Subcutaneous abdominal adipose tissue (tissue), 5 donors: ENCODE measurements at regions not wholly inside any gene's neighbourhood (a gene's known extent, or its start where the extent isn't known, plus 50 kb on each side); places are given as distances from the start of the nearest gene placed in this dataset.

ENCODE experiments used
- H3K27ac ChIP-seq: one replicate; pipeline ENCODE4 v1.7.0; 2013; ENCODE audit warnings: low read depth, mild to moderate bottlenecking, inconsistent platforms, low read length, moderate library complexity
- H3K27me3 ChIP-seq, 5 donors: one replicate each; pipeline ENCODE4 v1.7.0; 2013; ENCODE audit warnings: low read length in 5 of 5, inconsistent platforms in 1 of 5; ENCODE audit not compliant: control insufficient read depth in 5 of 5, insufficient read depth in 4 of 5
- H3K36me3 ChIP-seq, 5 donors: one replicate each; pipeline ENCODE4 v1.7.0; 2013; ENCODE audit warnings: low read length in 5 of 5; ENCODE audit not compliant: control insufficient read depth in 5 of 5, insufficient read depth in 5 of 5
- H3K4me1 ChIP-seq, 5 donors: one replicate each; pipeline ENCODE4 v1.7.0; 2013; ENCODE audit warnings: low read length in 5 of 5, mild to moderate bottlenecking in 3 of 5, moderate library complexity in 1 of 5; ENCODE audit not compliant: control insufficient read depth in 5 of 5, insufficient read depth in 5 of 5
- H3K4me3 ChIP-seq, 5 donors: one replicate each; pipeline ENCODE4 v1.7.0; 2013; ENCODE audit warnings: low read length in 5 of 5, low read depth in 1 of 5
- H3K9ac ChIP-seq, 5 donors: one replicate each; pipeline ENCODE4 v1.7.0; 2013; ENCODE audit warnings: low read length in 5 of 5, mild to moderate bottlenecking in 4 of 5, moderate library complexity in 3 of 5
- H3K9me3 ChIP-seq, 5 donors: one replicate each; pipeline ENCODE4 v1.7.0; 2013; ENCODE audit warnings: low read length in 5 of 5; ENCODE audit not compliant: control insufficient read depth in 5 of 5
- donor health status: healthy.
- donor health status: healthy.
- donor health status: healthy.
- donor health status: healthy.
- donor health status: healthy.

- no peaks in the 10 kb centered on the region for H3K27me3 ChIP-seq
- H3K9ac ChIP-seq, result no peak overlapping the region
- peaks cover 0 to 3% (median 0%) of the 10 kb centered on the region in 5 donors for H3K4me1 ChIP-seq
- H3K4me3 ChIP-seq, result no peak overlapping the region
- no peaks in the 10 kb centered on the region for H3K9me3 ChIP-seq
- H3K27ac ChIP-seq, result no peak overlapping the region
- H3K36me3 ChIP-seq, result no peaks in the 10 kb centered on the region
These were observed 433.0 kb downstream of the TLE1 start for GRCh38 chr9:81256368-81256767.

GRCh38 chr9:81250606-81251005, 438.7 kb downstream of the TLE1 start:
- Histone ChIP-seq H3K4me1 (no peaks in the 10 kb centered on the region), H3K9ac (no peak overlapping the region), H3K27me3 (no peaks in the 10 kb centered on the region), H3K4me3 (no peak overlapping the region), H3K36me3 (no peaks in the 10 kb centered on the region), H3K27ac (no peak overlapping the region), H3K9me3 (peaks cover 0 to 9% (median 3%) of the 10 kb centered on the region in 5 donors)

- H3K4me1 ChIP-seq, result peaks cover 0 to 4% (median 0%) of the 10 kb centered on the region in 5 donors
- H3K4me3 ChIP-seq, result no peak overlapping the region
- H3K36me3 ChIP-seq, result no peaks in the 10 kb centered on the region
- peaks cover 0 to 9% (median 3%) of the 10 kb centered on the region in 5 donors for H3K9me3 ChIP-seq
- H3K27ac ChIP-seq, result no peak overlapping the region
- H3K27me3 ChIP-seq, result no peaks in the 10 kb centered on the region
- H3K9ac ChIP-seq, result no peak overlapping the region
These were observed 439.3 kb downstream of the TLE1 start for GRCh38 chr9:81250041-81250440.

- H3K9me3 ChIP-seq, result peaks cover 0 to 9% (median 3%) of the 10 kb centered on the region in 5 donors
- H3K9ac ChIP-seq, result no peak overlapping the region
- no peak overlapping the region for H3K27ac ChIP-seq
- no peak overlapping the region for H3K4me3 ChIP-seq
- H3K4me1 ChIP-seq, result peaks cover 0 to 10% (median 0%) of the 10 kb centered on the region in 5 donors
- H3K36me3 ChIP-seq, result no peaks in the 10 kb centered on the region
- no peaks in the 10 kb centered on the region for H3K27me3 ChIP-seq
These were observed 443.9 kb downstream of the TLE1 start for GRCh38 chr9:81245254-81245956.

- peaks cover 0 to 10% (median 0%) of the 10 kb centered on the region in 5 donors for H3K4me1 ChIP-seq
- no peak overlapping the region for H3K4me3 ChIP-seq
- H3K27me3 ChIP-seq, result no peaks in the 10 kb centered on the region
- peaks cover 0 to 6% (median 0%) of the 10 kb centered on the region in 5 donors for H3K9me3 ChIP-seq
- no peak overlapping the region for H3K9ac ChIP-seq
- H3K27ac ChIP-seq, result no peak overlapping the region
- no peaks in the 10 kb centered on the region for H3K36me3 ChIP-seq
These were observed 444.7 kb downstream of the TLE1 start for GRCh38 chr9:81244631-81245030.

- Histone ChIP-seq H3K27ac (no peak overlapping the region), H3K36me3 (no peaks in the 10 kb centered on the region), H3K4me1 (peaks cover 0 to 10% (median 0%) of the 10 kb centered on the region in 5 donors), H3K9ac (no peak overlapping the region), H3K9me3 (peaks cover 0 to 2% (median 0%) of the 10 kb centered on the region in 5 donors), H3K27me3 (no peaks in the 10 kb centered on the region), H3K4me3 (no peak overlapping the region)
These were observed 446.5 kb downstream of the TLE1 start for GRCh38 chr9:81242866-81243265.

GRCh38 chr9:81239388-81239787, 450.0 kb downstream of the TLE1 start:
- Histone ChIP-seq H3K4me3 (no peak overlapping the region), H3K9me3 (peaks cover 0 to 2% (median 0%) of the 10 kb centered on the region in 5 donors), H3K4me1 (no peaks in the 10 kb centered on the region), H3K27ac (no peak overlapping the region), H3K9ac (no peak overlapping the region), H3K36me3 (no peaks in the 10 kb centered on the region), H3K27me3 (no peaks in the 10 kb centered on the region)

GRCh38 chr9:81237565-81238231, 451.6 kb downstream of the TLE1 start:
- H3K4me1 ChIP-seq, result no peaks in the 10 kb centered on the region
- no peaks in the 10 kb centered on the region for H3K27me3 ChIP-seq
- H3K36me3 ChIP-seq, result no peaks in the 10 kb centered on the region
- no peak overlapping the region for H3K27ac ChIP-seq
- H3K9me3 ChIP-seq, result peaks cover 0 to 2% (median 0%) of the 10 kb centered on the region in 5 donors
- H3K9ac ChIP-seq, result no peak overlapping the region
- H3K4me3 ChIP-seq, result no peak overlapping the region

- Histone ChIP-seq H3K36me3 (no peaks in the 10 kb centered on the region), H3K27me3 (no peaks in the 10 kb centered on the region), H3K4me3 (no peak overlapping the region), H3K9me3 (peaks cover 0 to 2% (median 0%) of the 10 kb centered on the region in 5 donors), H3K27ac (no peak overlapping the region), H3K4me1 (no peaks in the 10 kb centered on the region), H3K9ac (no peak overlapping the region)
These were observed 454.3 kb downstream of the TLE1 start for GRCh38 chr9:81234924-81235610.

- no peaks in the 10 kb centered on the region for H3K36me3 ChIP-seq
- no peak overlapping the region for H3K9ac ChIP-seq
- H3K4me3 ChIP-seq, result no peak overlapping the region
- H3K9me3 ChIP-seq, result no peaks in the 10 kb centered on the region
- no peak overlapping the region for H3K27ac ChIP-seq
- H3K4me1 ChIP-seq, result no peaks in the 10 kb centered on the region
- H3K27me3 ChIP-seq, result no peaks in the 10 kb centered on the region
These were observed 458.3 kb downstream of the TLE1 start for GRCh38 chr9:81231011-81231410.
